Activated CD8-positive, alpha-beta memory T cell treated with anti-CD3 and anti-CD28 coated beads, Interleukin-2, amount 10 ng/mL, durations not matched to agents 7 days and 5 days (primary cell): ENCODE measurements at regions not wholly inside any gene's neighbourhood (a gene's known extent, or its start where the extent isn't known, plus 50 kb on each side); places are given as distances from the start of the nearest gene placed in this dataset.
"Not testable (repeated sequence)": the region's sequence is repeated elsewhere in the genome, so short reads cannot be mapped to it uniquely, and the experiment has no call there.

Experiments used
- ATAC-seq: fragments of 150-1000 bp; cut with Tn5 transposase; one replicate; pipeline ENCODE4 v1.10.0; 2021; ENCODE audit warnings: moderate library complexity
- CTCF ChIA-PET: fragments of 350-600 bp; sonication (Branson Sonifier 250); formaldehyde crosslinking; loops from one replicate; lab custom pipeline; 2021; ENCODE audit warnings: antibody characterized with exemption; lab: Charles Lee
- DNase-seq: peaks from one replicate; pipeline ENCODE4 v3.0.0-alpha.2; 2020
- H3K27ac Mint-ChIP-seq: one replicate; pipeline ENCODE4 v1.8.0; 2021; ENCODE audit warnings: mild to moderate bottlenecking, mixed read lengths
- H3K27me3 Mint-ChIP-seq: one replicate; pipeline ENCODE4 v1.8.0; 2021; ENCODE audit warnings: mixed read lengths
- H3K36me3 Mint-ChIP-seq: one replicate; pipeline ENCODE4 v1.8.0; 2021; ENCODE audit warnings: mild to moderate bottlenecking, mixed read lengths
- H3K4me1 Mint-ChIP-seq: one replicate; pipeline ENCODE4 v1.8.0; 2021; ENCODE audit warnings: mixed read lengths
- H3K4me3 Mint-ChIP-seq: one replicate; pipeline ENCODE4 v1.8.0; 2021; ENCODE audit warnings: mild to moderate bottlenecking, moderate library complexity, mixed read lengths
- H3K9me3 Mint-ChIP-seq: one replicate; pipeline ENCODE4 v1.8.0; 2022; ENCODE audit warnings: low read depth, mixed read lengths

DNA sequence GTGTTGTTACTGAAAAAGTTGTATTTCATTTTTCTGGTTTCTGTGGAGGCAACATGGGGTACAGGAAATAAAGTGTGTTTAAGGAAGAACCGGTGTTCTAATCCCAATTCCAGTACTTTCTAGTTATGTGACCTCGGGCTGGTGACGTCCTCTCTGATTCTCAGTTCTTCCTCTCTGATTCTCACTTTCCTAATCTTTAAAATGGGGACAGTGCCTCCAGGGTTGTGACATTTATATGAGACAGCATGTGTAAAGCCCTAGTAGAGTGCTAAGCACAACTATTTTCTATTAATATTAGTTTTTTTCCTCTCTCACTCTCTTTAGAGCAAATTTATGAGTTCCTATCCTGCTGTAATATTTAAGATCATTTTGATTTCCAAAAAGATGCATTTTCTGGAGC is 50.9 kb upstream of the PTPDC1 start:
- CTCF ChIA-PET, result no interaction called here
- Mint-ChIP-seq H3K9me3 (peaks cover 3% of the 10 kb centered on the region), H3K36me3 (peaks cover 14% of the 10 kb centered on the region), H3K4me3 (no peak overlapping the region), H3K27me3 (no peaks in the 10 kb centered on the region), H3K4me1 (peaks cover 23% of the 10 kb centered on the region), H3K27ac (no peak overlapping the region)
- DNase-seq, result no peak
- no peak for ATAC-seq

GRCh38 chr9:94031946-94032345 is 52.3 kb upstream of the PTPDC1 start:
- Mint-ChIP-seq H3K4me3 (peak overlapping the region; percentile 99), H3K9me3 (peaks cover 3% of the 10 kb centered on the region), H3K36me3 (peaks cover 14% of the 10 kb centered on the region), H3K27me3 (no peaks in the 10 kb centered on the region), H3K4me1 (peaks cover 23% of the 10 kb centered on the region), H3K27ac (no peak overlapping the region)
- CTCF ChIA-PET, result interaction anchor here (0.7 to 2.0 kb wide), 5 partner anchors 18 to 182 kb away, joined by 3 to 5 read pairs (median 4); no protein-coding TSS in a partner anchor
- ATAC-seq (no peak), DNase-seq (no peak)

- H3K4me1 Mint-ChIP-seq, result peaks cover 23% of the 10 kb centered on the region
- DNase-seq (no peak), ATAC-seq (no peak)
- peaks cover 12% of the 10 kb centered on the region for H3K36me3 Mint-ChIP-seq
- peaks cover 3% of the 10 kb centered on the region for H3K9me3 Mint-ChIP-seq
- H3K27me3 Mint-ChIP-seq, result no peaks in the 10 kb centered on the region
- CTCF ChIA-PET, result interaction anchor here (0.8 to 2.0 kb wide), 3 partner anchors 134 to 182 kb away, joined by 3 to 5 read pairs (median 3); no protein-coding TSS in a partner anchor
- H3K27ac Mint-ChIP-seq, result peak overlapping the region; percentile 69
- peak overlapping the region; percentile 99 for H3K4me3 Mint-ChIP-seq
Measured at GRCh38 chr9:94031380-94031779, 52.9 kb upstream of the PTPDC1 start.

GRCh38 chr9:94030318-94031179 is 53.7 kb upstream of the PTPDC1 start:
- Mint-ChIP-seq H3K4me3 (peak overlapping the region; percentile 99), H3K27me3 (no peaks in the 10 kb centered on the region), H3K27ac (peak overlapping the region; percentile 95), H3K36me3 (peaks cover 9% of the 10 kb centered on the region), H3K4me1 (peaks cover 23% of the 10 kb centered on the region), H3K9me3 (peaks cover 3% of the 10 kb centered on the region)
- DNase-seq, result peak; percentile 86
- peak; percentile 100 for ATAC-seq
- CTCF ChIA-PET, result interaction anchor here (1.0 to 2.0 kb wide), 2 partner anchors 143 to 183 kb away, joined by 3 to 5 read pairs; no protein-coding TSS in a partner anchor

DNA sequence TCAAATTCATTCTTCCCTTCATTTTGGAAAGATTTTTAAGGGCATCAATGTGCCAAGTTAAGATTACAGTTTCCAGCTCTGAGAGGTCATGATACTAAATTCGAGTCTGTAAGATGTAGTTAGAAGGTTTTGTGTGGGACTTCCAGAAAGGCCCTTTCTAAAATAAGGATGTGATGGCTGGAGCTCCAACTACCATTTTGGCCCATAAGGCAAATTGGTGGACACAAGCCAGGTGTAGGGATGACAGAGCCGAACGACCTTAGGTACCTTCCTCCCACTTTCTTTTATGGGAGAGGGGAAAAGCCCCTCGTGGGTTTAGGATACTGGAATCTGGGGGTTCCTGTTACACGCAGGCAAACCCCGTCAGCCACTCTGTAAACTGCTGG is 54.3 kb upstream of the PTPDC1 start:
- Mint-ChIP-seq H3K36me3 (peaks cover 10% of the 10 kb centered on the region), H3K27me3 (peaks cover 1% of the 10 kb centered on the region), H3K4me3 (peak overlapping the region; percentile 99), H3K9me3 (peaks cover 6% of the 10 kb centered on the region), H3K4me1 (peaks cover 23% of the 10 kb centered on the region), H3K27ac (peak overlapping the region; percentile 95)
- CTCF ChIA-PET, result interaction anchor here (2.0 kb wide), 1 partner anchor 183 kb away, joined by 5 read pairs; no protein-coding TSS in a partner anchor
- ATAC-seq, result no peak
- no peak for DNase-seq

DNA sequence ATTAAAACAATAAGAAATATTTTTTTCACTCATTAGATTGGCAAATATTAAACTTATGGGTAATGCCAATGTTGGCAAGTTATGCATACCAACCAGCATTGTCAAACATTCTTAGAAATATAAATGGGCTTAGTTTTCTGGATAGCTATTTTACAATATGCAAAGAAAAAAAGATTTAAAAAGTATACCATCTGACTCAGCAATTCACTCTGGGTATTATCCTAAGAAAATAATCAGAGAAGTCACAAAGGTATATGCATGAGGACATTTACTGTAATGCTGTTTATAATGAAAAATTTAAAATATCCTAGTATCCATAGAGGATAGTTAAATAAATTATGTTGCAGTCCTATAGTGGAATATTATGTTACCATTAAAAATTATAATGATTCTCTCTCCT is 57.4 kb upstream of the PTPDC1 start:
- Mint-ChIP-seq H3K4me3 (no peak overlapping the region), H3K36me3 (peaks cover 9% of the 10 kb centered on the region), H3K9me3 (peaks cover 7% of the 10 kb centered on the region), H3K27ac (no peak overlapping the region), H3K27me3 (peaks cover 2% of the 10 kb centered on the region), H3K4me1 (peaks cover 19% of the 10 kb centered on the region)
- ATAC-seq, result no peak
- DNase-seq, result no peak
- CTCF ChIA-PET, result no interaction called here

- H3K4me3 Mint-ChIP-seq, H3K9me3 Mint-ChIP-seq, ATAC-seq, H3K27me3 Mint-ChIP-seq, CTCF ChIA-PET, H3K4me1 Mint-ChIP-seq, H3K36me3 Mint-ChIP-seq, DNase-seq, H3K27ac Mint-ChIP-seq: not testable (repeated sequence)
Measured at GRCh38 chr9:94022476-94022875, 61.8 kb upstream of the PTPDC1 start.

- CTCF ChIA-PET, H3K9me3 Mint-ChIP-seq, H3K4me1 Mint-ChIP-seq, ATAC-seq, H3K4me3 Mint-ChIP-seq, DNase-seq, H3K27ac Mint-ChIP-seq, H3K27me3 Mint-ChIP-seq, H3K36me3 Mint-ChIP-seq: not testable (repeated sequence)
Measured at GRCh38 chr9:94020836-94021235, 63.4 kb upstream of the PTPDC1 start.

- DNase-seq, result no peak
- Mint-ChIP-seq H3K27ac (no peak overlapping the region), H3K9me3 (no peaks in the 10 kb centered on the region), H3K27me3 (no peaks in the 10 kb centered on the region), H3K4me3 (no peak overlapping the region), H3K36me3 (no peaks in the 10 kb centered on the region), H3K4me1 (no peaks in the 10 kb centered on the region)
- CTCF ChIA-PET, result interaction anchor here (1.2 kb wide), 1 partner anchor 195 kb away, joined by 3 read pairs; no protein-coding TSS in a partner anchor
- no peak for ATAC-seq
Measured at GRCh38 chr9:94018628-94019027, 63.5 kb upstream of the BARX1 start.

DNA sequence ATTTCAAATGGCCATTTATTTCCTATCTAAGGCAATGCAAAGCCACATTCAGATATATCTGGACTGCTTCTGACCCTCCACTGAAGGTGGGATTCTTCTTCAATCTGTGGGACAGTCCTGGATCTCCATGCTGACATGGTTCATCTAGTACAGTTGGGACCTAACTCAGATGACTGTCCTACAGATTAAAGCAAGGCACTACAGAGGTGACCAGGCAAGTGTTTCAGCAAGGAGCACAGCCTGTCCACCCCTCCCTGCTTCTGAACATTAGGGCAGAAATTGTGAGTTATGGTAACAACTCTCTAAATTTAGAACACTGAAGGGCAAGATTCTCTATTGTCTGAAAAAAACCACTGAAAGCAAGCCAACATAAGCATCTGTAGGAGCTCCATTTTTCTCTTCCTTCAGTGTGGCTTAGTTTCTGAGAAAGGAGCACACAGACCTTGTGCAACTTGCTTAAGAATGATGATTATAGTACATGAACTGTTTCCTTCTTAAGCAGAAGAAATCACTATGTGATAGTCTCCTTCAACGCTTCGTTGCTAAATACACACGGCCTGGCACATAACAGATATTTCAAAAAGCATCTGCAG is 62.9 kb upstream of the BARX1 start:
- ATAC-seq (no peak), DNase-seq (no peak)
- Mint-ChIP-seq H3K27ac (no peak overlapping the region), H3K36me3 (no peaks in the 10 kb centered on the region), H3K27me3 (no peaks in the 10 kb centered on the region), H3K9me3 (no peaks in the 10 kb centered on the region), H3K4me1 (no peaks in the 10 kb centered on the region), H3K4me3 (no peak overlapping the region)
- CTCF ChIA-PET, result interaction anchor here (1.2 kb wide), 1 partner anchor 196 kb away, joined by 3 read pairs; no protein-coding TSS in a partner anchor

DNA sequence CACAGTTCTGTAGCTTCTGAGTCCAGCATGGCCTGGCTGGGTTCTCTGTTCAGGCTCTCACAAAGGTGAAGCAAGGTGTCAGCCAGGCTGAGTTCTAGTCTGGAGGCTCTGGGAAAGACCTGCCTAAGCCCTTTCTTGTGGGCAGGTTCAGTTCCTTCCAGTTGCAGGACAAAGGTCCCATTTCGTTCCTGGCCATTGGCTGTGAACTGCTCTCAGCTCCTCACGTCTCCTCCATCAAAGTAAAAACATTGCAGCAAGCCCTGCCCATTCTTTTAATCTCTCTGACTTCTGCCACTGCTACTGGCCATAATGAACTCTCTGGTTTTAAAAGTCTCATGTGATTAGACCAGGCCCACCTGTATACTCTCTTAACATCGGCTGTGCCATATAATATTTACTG is 61.6 kb upstream of the BARX1 start:
- no peak overlapping the region for H3K4me3 Mint-ChIP-seq
- no peak overlapping the region for H3K27ac Mint-ChIP-seq
- DNase-seq (no peak), ATAC-seq (no peak)
- H3K9me3 Mint-ChIP-seq, result no peaks in the 10 kb centered on the region
- no peaks in the 10 kb centered on the region for H3K36me3 Mint-ChIP-seq
- CTCF ChIA-PET, result interaction anchor here (1.2 kb wide), 1 partner anchor 197 kb away, joined by 5 read pairs; no protein-coding TSS in a partner anchor
- H3K4me1 Mint-ChIP-seq, result no peaks in the 10 kb centered on the region
- peaks cover 2% of the 10 kb centered on the region for H3K27me3 Mint-ChIP-seq

GRCh38 chr9:94014920-94015319 is 59.8 kb upstream of the BARX1 start:
- H3K27me3 Mint-ChIP-seq, result peaks cover 5% of the 10 kb centered on the region
- no peak overlapping the region for H3K27ac Mint-ChIP-seq
- DNase-seq, result no peak
- H3K9me3 Mint-ChIP-seq, result no peaks in the 10 kb centered on the region
- H3K4me3 Mint-ChIP-seq, result no peak overlapping the region
- H3K36me3 Mint-ChIP-seq, result no peaks in the 10 kb centered on the region
- ATAC-seq, result no peak
- no peaks in the 10 kb centered on the region for H3K4me1 Mint-ChIP-seq
- CTCF ChIA-PET, result interaction anchor here (0.6 to 2.9 kb wide), 9 partner anchors 13 to 200 kb away, joined by 3 to 40 read pairs (median 5); no protein-coding TSS in a partner anchor

DNA sequence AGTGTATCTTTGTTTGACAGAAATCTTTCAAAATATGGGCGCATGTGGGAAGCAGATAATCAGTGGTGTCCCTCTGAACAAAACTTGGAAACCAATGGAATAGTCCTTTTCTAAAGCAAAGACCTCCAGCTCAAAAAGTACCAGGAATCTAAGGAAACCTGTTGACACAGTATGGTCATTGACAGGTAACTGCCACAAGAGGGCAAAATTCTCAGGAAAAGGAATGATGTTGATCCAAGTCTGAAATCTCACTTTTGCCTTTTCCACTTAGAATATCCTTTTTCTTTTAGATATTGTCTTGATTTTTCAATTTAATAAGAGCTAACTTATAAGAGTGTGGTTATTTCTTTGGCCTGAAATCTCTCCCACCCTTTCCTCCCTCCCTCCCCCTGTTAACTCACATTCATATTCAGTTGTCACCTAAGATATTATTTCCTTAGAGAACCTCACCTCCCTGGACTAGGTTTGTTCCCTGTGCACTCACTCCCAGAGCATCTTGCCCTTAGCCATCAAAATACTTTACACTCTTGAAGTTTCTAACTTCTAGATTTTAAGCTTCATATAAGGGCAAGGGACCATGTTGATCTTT is 59.0 kb upstream of the BARX1 start:
- Mint-ChIP-seq H3K27me3 (peaks cover 5% of the 10 kb centered on the region), H3K36me3 (no peaks in the 10 kb centered on the region), H3K4me1 (no peaks in the 10 kb centered on the region), H3K4me3 (no peak overlapping the region), H3K9me3 (no peaks in the 10 kb centered on the region), H3K27ac (no peak overlapping the region)
- CTCF ChIA-PET, result interaction anchor here (0.7 to 2.9 kb wide), 11 partner anchors 10 to 201 kb away, joined by 3 to 40 read pairs (median 6); no protein-coding TSS in a partner anchor
- DNase-seq (no peak), ATAC-seq (no peak)
